ENCODE measurements at regions not wholly inside any gene's neighbourhood (a gene's known extent, or its start where the extent isn't known, plus 50 kb on each side); places are given as distances from the start of the nearest gene placed in this dataset.

- TF ChIP-seq KDM1A (IDR thresholded peaks at IDR 0.05; ENCODE audit: low read depth) (no peak), RARB (CRISPR knock-in tag; IDR thresholded peaks at IDR 0.05) (no peak), REST (IDR thresholded peaks at IDR 0.05) (no peak), ZSCAN20 (CRISPR knock-in tag; IDR thresholded peaks at IDR 0.05) (no peak)
These were observed 1455.1 kb downstream of the KCNT2 start for GRCh38 chr1:195153107-195153506.

Data from A549 (cell line).